Large intestine (tissue), 3 donors: ENCODE measurements at regions not wholly inside any gene's neighbourhood (a gene's known extent, or its start where the extent isn't known, plus 50 kb on each side); places are given as distances from the start of the nearest gene placed in this dataset.
"Not testable (repeated sequence)": the region's sequence is repeated elsewhere in the genome, so short reads cannot be mapped to it uniquely, and the experiment has no call there.

ENCODE experiments used
- DNase-seq, 2 donors: peaks; one replicate each; pipeline versions ENCODE4 v3.0.0 to v3.0.0-alpha.2; 2013
- H3K27ac ChIP-seq: one replicate; pipeline ENCODE4 v1.5.1; 2013; ENCODE audit warnings: low read length
- H3K27me3 ChIP-seq: 2 replicates; pipeline ENCODE4 v1.6.1; 2013; ENCODE audit warnings: low read length; ENCODE audit not compliant: control insufficient read depth, insufficient read depth
- H3K36me3 ChIP-seq: 2 replicates; pipeline ENCODE4 v1.6.1; 2013; ENCODE audit warnings: low read length; ENCODE audit not compliant: control insufficient read depth, insufficient read depth
- H3K4me1 ChIP-seq: one replicate; pipeline ENCODE4 v1.6.1; 2013; ENCODE audit warnings: low read length; ENCODE audit not compliant: control insufficient read depth, insufficient read depth
- H3K4me3 ChIP-seq: one replicate; pipeline ENCODE4 v1.5.1; 2013; ENCODE audit warnings: low read length
- H3K9me3 ChIP-seq: one replicate; pipeline ENCODE4 v1.6.1; 2013; ENCODE audit warnings: mild to moderate bottlenecking, low read depth, low read length, moderate library complexity; ENCODE audit not compliant: control insufficient read depth
- WGBS: methylation state at CpG from one replicate; pipeline ENCODE4 v1.1.5; 2013; ENCODE audit warnings: low lambda C conversion rate; ENCODE audit not compliant: insufficient coverage; 5-methylcytosine and 5-hydroxymethylcytosine counted together

- H3K36me3 ChIP-seq: no peaks in the 10 kb centered on the region
- no peak overlapping the region for H3K27ac ChIP-seq
- H3K4me3 ChIP-seq: no peak overlapping the region
- no peaks in the 10 kb centered on the region for H3K9me3 ChIP-seq
- DNase-seq: no peak
- H3K27me3 ChIP-seq: no peaks in the 10 kb centered on the region
- no peaks in the 10 kb centered on the region for H3K4me1 ChIP-seq
Measured at GRCh38 chr5:84791138-84791537, 406.5 kb upstream of the EDIL3 start.

- no peak overlapping the region for H3K27ac ChIP-seq
- no peaks in the 10 kb centered on the region for H3K9me3 ChIP-seq
- no peaks in the 10 kb centered on the region for H3K4me1 ChIP-seq
- no peaks in the 10 kb centered on the region for H3K36me3 ChIP-seq
- no CpG with 5 or more reads among the region's 1 CpG for WGBS
- no peak for DNase-seq
- H3K27me3 ChIP-seq: no peaks in the 10 kb centered on the region
- H3K4me3 ChIP-seq: no peak overlapping the region
Measured at GRCh38 chr5:84790406-84790805, 405.7 kb upstream of the EDIL3 start.

GRCh38 chr5:84783003-84783402 lies 398.3 kb upstream of the EDIL3 start:
- Histone ChIP-seq H3K4me3 (no peak overlapping the region), H3K9me3 (no peaks in the 10 kb centered on the region), H3K27me3 (no peaks in the 10 kb centered on the region), H3K27ac (no peak overlapping the region), H3K4me1 (no peaks in the 10 kb centered on the region), H3K36me3 (no peaks in the 10 kb centered on the region)
- no peak for DNase-seq
- 92% methylated on average over 2 of the region's 3 CpGs for WGBS

GRCh38 chr5:84779186-84779585 lies 394.5 kb upstream of the EDIL3 start:
- WGBS: 100% methylated on average over 1 of the region's 2 CpGs
- Histone ChIP-seq H3K4me3 (no peak overlapping the region), H3K27ac (no peak overlapping the region), H3K9me3 (no peaks in the 10 kb centered on the region), H3K4me1 (no peaks in the 10 kb centered on the region), H3K27me3 (no peaks in the 10 kb centered on the region), H3K36me3 (no peaks in the 10 kb centered on the region)
- no peak for DNase-seq

- Histone ChIP-seq H3K36me3 (no peaks in the 10 kb centered on the region), H3K9me3 (no peaks in the 10 kb centered on the region), H3K4me3 (no peak overlapping the region), H3K27me3 (no peaks in the 10 kb centered on the region), H3K4me1 (no peaks in the 10 kb centered on the region), H3K27ac (no peak overlapping the region)
- no peak for DNase-seq
- WGBS: no CpG with 5 or more reads among the region's 4 CpGs
Measured at GRCh38 chr5:84764227-84764626, 379.5 kb upstream of the EDIL3 start.

GRCh38 chr5:84758008-84758407 lies 373.3 kb upstream of the EDIL3 start:
- no peak for DNase-seq
- Histone ChIP-seq H3K4me1 (no peaks in the 10 kb centered on the region), H3K4me3 (no peak overlapping the region), H3K9me3 (no peaks in the 10 kb centered on the region), H3K27ac (no peak overlapping the region), H3K27me3 (no peaks in the 10 kb centered on the region), H3K36me3 (no peaks in the 10 kb centered on the region)
- WGBS: 83% methylated on average over 1 of the region's 1 CpG

- WGBS: no CpG with 5 or more reads among the region's 2 CpGs
- Histone ChIP-seq H3K27ac (no peak overlapping the region), H3K27me3 (no peaks in the 10 kb centered on the region), H3K36me3 (no peaks in the 10 kb centered on the region), H3K4me3 (no peak overlapping the region), H3K4me1 (no peaks in the 10 kb centered on the region), H3K9me3 (no peaks in the 10 kb centered on the region)
- no peak for DNase-seq
Measured at GRCh38 chr5:84752780-84753179, 368.1 kb upstream of the EDIL3 start.

- Histone ChIP-seq H3K4me1 (no peaks in the 10 kb centered on the region), H3K27me3 (no peaks in the 10 kb centered on the region), H3K4me3 (no peak overlapping the region), H3K9me3 (no peaks in the 10 kb centered on the region), H3K36me3 (no peaks in the 10 kb centered on the region), H3K27ac (no peak overlapping the region)
- DNase-seq: no peak
- no CpG with 5 or more reads among the region's 1 CpG for WGBS
Measured at GRCh38 chr5:84748313-84748712, 363.6 kb upstream of the EDIL3 start.

- H3K36me3 ChIP-seq, DNase-seq, H3K27me3 ChIP-seq, H3K4me1 ChIP-seq, H3K9me3 ChIP-seq, H3K27ac ChIP-seq, H3K4me3 ChIP-seq: not testable (repeated sequence)
- WGBS: no CpG with 5 or more reads among the region's 2 CpGs
Measured at GRCh38 chr5:84746280-84746679, 361.6 kb upstream of the EDIL3 start.

- Histone ChIP-seq H3K4me3 (no peak overlapping the region), H3K4me1 (no peaks in the 10 kb centered on the region), H3K27me3 (no peaks in the 10 kb centered on the region), H3K36me3 (no peaks in the 10 kb centered on the region), H3K9me3 (no peaks in the 10 kb centered on the region), H3K27ac (no peak overlapping the region)
- DNase-seq: no peak
- WGBS: 50% methylated on average over 1 of the region's 1 CpG
Measured at GRCh38 chr5:84741056-84741455, 356.4 kb upstream of the EDIL3 start.

GRCh38 chr5:84729326-84729725 lies 344.6 kb upstream of the EDIL3 start:
- no peak overlapping the region for H3K4me3 ChIP-seq
- no peak for DNase-seq
- whole genome bisulfite sequencing: 78% methylated on average over 3 of the region's 5 CpGs

More at GRCh38 chr5:84729326-84729725, 344.6 kb upstream of the EDIL3 start:
- no peaks in the 10 kb centered on the region for H3K27me3 ChIP-seq
- no peaks in the 10 kb centered on the region for H3K9me3 ChIP-seq
- H3K27ac ChIP-seq: no peak overlapping the region
- no peaks in the 10 kb centered on the region for H3K36me3 ChIP-seq
- no peaks in the 10 kb centered on the region for H3K4me1 ChIP-seq
